ENCODE measurements at regions not wholly inside any gene's neighbourhood (a gene's known extent, or its start where the extent isn't known, plus 50 kb on each side); places are given as distances from the start of the nearest gene placed in this dataset.

DNA sequence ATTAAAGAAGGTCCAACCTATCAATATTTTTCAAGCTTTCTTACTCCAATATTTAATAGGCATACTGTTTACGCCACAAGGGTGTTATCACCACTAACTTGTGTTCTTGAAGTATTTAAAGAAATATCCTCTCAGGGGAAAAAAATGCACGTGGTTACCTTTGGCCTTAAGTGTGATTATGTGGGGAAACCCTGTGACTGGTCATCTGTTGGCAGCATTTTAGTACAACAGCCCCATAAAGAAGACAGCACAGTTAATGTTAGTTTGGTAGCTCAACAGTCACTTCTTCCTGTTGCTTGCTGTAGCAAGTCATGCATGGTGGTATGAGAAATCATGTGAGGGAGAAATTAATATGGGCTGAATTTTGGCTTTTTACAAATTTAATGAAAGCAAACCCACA, 1021.5 kb upstream of the TMEM132C start:
- TF ChIP-seq, protein P1, sequence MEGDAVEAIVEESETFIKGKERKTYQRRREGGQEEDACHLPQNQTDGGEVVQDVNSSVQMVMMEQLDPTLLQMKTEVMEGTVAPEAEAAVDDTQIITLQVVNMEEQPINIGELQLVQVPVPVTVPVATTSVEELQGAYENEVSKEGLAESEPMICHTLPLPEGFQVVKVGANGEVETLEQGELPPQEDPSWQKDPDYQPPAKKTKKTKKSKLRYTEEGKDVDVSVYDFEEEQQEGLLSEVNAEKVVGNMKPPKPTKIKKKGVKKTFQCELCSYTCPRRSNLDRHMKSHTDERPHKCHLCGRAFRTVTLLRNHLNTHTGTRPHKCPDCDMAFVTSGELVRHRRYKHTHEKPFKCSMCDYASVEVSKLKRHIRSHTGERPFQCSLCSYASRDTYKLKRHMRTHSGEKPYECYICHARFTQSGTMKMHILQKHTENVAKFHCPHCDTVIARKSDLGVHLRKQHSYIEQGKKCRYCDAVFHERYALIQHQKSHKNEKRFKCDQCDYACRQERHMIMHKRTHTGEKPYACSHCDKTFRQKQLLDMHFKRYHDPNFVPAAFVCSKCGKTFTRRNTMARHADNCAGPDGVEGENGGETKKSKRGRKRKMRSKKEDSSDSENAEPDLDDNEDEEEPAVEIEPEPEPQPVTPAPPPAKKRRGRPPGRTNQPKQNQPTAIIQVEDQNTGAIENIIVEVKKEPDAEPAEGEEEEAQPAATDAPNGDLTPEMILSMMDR (IDR thresholded peaks at IDR 0.05), result no peak
- no peak for TF ChIP-seq EZH2 (IDR thresholded peaks at IDR 0.05; ENCODE audit: borderline replicate concordance, insufficient read depth, low read depth, low read length, poor library complexity, severe bottlenecking)

Data from B cell (primary cell).